ENCODE measurements at regions not wholly inside any gene's neighbourhood (a gene's known extent, or its start where the extent isn't known, plus 50 kb on each side); places are given as distances from the start of the nearest gene placed in this dataset.

DNA sequence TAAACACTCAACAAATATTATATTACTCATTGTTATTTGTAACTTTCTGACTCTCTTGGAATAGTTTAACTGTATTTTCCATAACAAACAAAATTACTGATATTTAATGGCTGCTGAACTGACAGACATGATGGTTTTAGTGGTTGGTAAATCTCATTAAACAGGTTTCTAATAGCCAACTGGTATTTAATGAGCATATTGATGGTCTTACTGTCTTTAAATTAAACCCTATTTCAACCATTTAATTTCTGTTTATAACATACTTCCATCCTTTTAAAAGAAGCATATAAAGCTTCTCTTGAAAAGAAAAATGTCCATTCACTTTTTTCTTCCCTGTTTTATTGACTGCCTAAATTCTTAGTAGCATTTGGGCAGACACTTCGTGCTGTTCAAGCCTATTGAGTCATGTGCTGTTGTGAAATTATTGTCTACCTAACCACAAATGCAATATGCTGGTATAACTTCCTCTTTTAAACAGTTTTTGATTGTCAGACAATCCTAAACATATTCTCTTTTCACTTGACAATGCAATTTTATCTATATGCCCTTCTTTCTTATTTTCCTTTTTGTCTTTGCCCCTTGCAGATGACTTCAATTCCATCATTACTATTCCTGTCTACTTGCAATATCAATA is 163.9 kb upstream of the SLC7A11 start:
- TF ChIP-seq, protein P1, sequence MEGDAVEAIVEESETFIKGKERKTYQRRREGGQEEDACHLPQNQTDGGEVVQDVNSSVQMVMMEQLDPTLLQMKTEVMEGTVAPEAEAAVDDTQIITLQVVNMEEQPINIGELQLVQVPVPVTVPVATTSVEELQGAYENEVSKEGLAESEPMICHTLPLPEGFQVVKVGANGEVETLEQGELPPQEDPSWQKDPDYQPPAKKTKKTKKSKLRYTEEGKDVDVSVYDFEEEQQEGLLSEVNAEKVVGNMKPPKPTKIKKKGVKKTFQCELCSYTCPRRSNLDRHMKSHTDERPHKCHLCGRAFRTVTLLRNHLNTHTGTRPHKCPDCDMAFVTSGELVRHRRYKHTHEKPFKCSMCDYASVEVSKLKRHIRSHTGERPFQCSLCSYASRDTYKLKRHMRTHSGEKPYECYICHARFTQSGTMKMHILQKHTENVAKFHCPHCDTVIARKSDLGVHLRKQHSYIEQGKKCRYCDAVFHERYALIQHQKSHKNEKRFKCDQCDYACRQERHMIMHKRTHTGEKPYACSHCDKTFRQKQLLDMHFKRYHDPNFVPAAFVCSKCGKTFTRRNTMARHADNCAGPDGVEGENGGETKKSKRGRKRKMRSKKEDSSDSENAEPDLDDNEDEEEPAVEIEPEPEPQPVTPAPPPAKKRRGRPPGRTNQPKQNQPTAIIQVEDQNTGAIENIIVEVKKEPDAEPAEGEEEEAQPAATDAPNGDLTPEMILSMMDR (conservative IDR thresholded peaks at IDR 0.05; ENCODE audit: low read depth, low read length) = no peak
- TF ChIP-seq EZH2phosphoT487 (IDR thresholded peaks at IDR 0.05; ENCODE audit: borderline replicate concordance, low read length) = no peak
- no peak for TF ChIP-seq EZH2 (IDR thresholded peaks at IDR 0.05; ENCODE audit: low read length, unreplicated experiment)

Measured in PC-3 (cell line).